IMR-90 (cell line): ENCODE measurements at regions not wholly inside any gene's neighbourhood (a gene's known extent, or its start where the extent isn't known, plus 50 kb on each side); places are given as distances from the start of the nearest gene placed in this dataset.

Source experiments
- CTCF ChIP-seq: conservative IDR thresholded peaks from 2 replicates; pipeline ENCODE4 v1.5.1; 2012; ENCODE audit warnings: mild to moderate bottlenecking, low read depth, low read length, improper control_type of control experiment
- FOS ChIP-seq: fragments of 150-350 bp; IDR thresholded peaks from 2 replicates; pipeline ENCODE4 v1.6.1; 2016; ENCODE audit warnings: low read depth, low read length
- MAFK ChIP-seq: IDR thresholded peaks from 2 replicates; pipeline ENCODE4 v1.6.1; 2012; ENCODE audit warnings: low read depth, low read length, improper control_type of control experiment
- MXI1 ChIP-seq: IDR thresholded peaks from 2 replicates; pipeline ENCODE4 v1.6.1; 2012; ENCODE audit warnings: low read depth, mild to moderate bottlenecking, low read length, moderate library complexity, borderline replicate concordance
- NFE2L2 ChIP-seq: fragments of 150-350 bp; IDR thresholded peaks from 2 replicates; pipeline ENCODE4 v1.6.1; 2016; ENCODE audit warnings: low read depth, mild to moderate bottlenecking, low read length
- POLR2A ChIP-seq: IDR thresholded peaks from 2 replicates; pipeline ENCODE4 v1.6.1; 2012; ENCODE audit warnings: mild to moderate bottlenecking, low read depth, low read length
- RAD21 ChIP-seq: IDR thresholded peaks from 2 replicates; pipeline ENCODE4 v1.6.1; 2012; ENCODE audit warnings: low read length, improper control_type of control experiment
- SMC3 ChIP-seq: fragments of 150-350 bp; IDR thresholded peaks from 2 replicates; pipeline ENCODE4 v1.6.1; 2016; ENCODE audit warnings: low read depth, mild to moderate bottlenecking, antibody characterized with exemption, low read length, moderate library complexity

- TF ChIP-seq CTCF, result peak; percentile 72
- no peak for TF ChIP-seq MXI1
- TF ChIP-seq NFE2L2, result no peak
- TF ChIP-seq POLR2A, result no peak
- no peak for TF ChIP-seq MAFK
- TF ChIP-seq SMC3, result peak; percentile 73
- TF ChIP-seq FOS, result no peak
- peak; percentile 74 for TF ChIP-seq RAD21
Observed at GRCh38 chr11:11028017-11028692, 170.3 kb upstream of the ZBED5 start.
